ENCODE measurements at regions not wholly inside any gene's neighbourhood (a gene's known extent, or its start where the extent isn't known, plus 50 kb on each side); places are given as distances from the start of the nearest gene placed in this dataset.
"Not testable (repeated sequence)": the region's sequence is repeated elsewhere in the genome, so short reads cannot be mapped to it uniquely, and the experiment has no call there.

DNA sequence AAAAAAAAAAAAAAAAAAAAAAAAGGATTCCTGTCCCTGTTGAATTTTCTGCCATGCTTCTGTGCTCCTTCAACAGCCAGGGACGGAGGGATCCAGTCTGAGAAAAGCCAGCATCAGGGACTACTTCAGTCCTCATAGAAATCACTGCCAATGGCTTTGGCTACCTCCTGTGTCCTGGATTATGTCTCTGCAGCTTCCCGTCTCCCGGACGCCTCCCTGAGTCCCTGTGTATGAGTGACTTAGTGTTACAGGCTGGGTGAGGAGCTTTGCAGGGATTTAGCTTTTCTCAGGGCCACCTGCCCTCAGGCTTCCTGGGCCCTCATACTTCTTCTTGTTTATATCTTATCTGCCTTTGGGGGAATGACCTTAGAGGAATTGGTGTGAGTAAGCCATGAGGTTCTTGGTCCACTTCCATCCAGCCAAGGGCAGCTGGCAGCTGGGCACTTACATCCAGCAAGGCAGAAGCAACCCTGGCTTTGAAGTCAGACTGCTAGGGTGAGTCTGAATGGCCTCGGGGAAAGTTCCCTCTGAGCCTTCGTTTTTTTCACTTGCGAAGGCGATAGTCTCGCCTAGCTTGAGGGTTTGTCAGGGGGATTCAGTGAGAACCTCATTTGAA lies 83.6 kb upstream of the CRYM start:
- not testable (repeated sequence) for H3K4me3 ChIP-seq (ENCODE audit: low read depth, low read length); H3K36me3 ChIP-seq (ENCODE audit: insufficient read depth, low read length); H3K79me2 ChIP-seq (ENCODE audit: control insufficient read depth, insufficient read depth, low read length, unreplicated experiment); H2AFZ ChIP-seq (ENCODE audit: low read length, unreplicated experiment); H3K27me3 ChIP-seq (ENCODE audit: insufficient read depth, low read length); H3K27ac ChIP-seq (ENCODE audit: low read depth, low read length)
- H3K4me1 ChIP-seq (ENCODE audit: control insufficient read depth, insufficient read depth, low read length, unreplicated experiment) = peaks cover 11% of the 10 kb centered on the region

DNA sequence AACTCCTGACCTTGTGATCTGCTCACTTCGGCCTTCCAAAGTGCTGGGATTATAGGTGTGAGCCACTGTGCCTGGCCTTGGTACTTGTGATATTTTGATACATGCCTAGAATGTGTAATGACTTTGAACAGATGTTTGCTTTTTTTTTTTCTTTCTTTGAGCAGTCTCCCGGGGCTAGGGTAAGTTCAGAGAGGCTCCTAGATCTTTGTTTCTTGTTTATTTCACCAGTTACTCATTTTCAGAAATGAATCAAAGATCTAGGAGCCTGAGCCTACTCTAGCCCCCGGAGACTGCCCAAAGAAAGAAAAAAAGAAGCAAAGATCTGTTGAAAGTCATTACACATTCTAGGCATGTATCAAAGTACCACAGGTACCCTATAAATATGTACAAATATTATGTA lies 83.0 kb upstream of the CRYM start:
- not testable (repeated sequence) for H3K27ac ChIP-seq (ENCODE audit: low read depth, low read length); H3K4me3 ChIP-seq (ENCODE audit: low read depth, low read length); H3K79me2 ChIP-seq (ENCODE audit: control insufficient read depth, insufficient read depth, low read length, unreplicated experiment); H3K27me3 ChIP-seq (ENCODE audit: insufficient read depth, low read length); H3K36me3 ChIP-seq (ENCODE audit: insufficient read depth, low read length); H2AFZ ChIP-seq (ENCODE audit: low read length, unreplicated experiment)
- H3K4me1 ChIP-seq (ENCODE audit: control insufficient read depth, insufficient read depth, low read length, unreplicated experiment) = peaks cover 11% of the 10 kb centered on the region

DNA sequence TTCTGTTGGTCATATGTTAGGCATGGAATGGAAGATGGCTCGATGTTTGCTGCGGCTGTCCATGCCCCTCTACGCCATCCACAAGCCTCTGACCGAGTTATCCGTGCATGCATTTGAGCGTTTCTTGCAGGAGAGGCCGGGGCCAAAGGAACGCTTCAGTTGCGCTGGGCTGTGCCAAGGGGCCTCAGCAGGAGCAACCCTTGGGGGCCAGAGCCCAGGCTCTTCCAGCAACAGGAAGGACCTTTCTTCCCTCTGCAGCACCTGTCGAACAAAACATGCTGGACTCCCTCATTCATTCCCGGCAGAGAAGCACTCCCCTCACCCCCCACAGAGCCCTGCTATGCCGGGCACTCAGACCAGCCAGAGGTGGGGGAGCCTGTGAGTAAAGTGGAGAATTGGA lies 81.4 kb upstream of the CRYM start:
- H3K36me3 ChIP-seq (ENCODE audit: insufficient read depth, low read length); H3K27me3 ChIP-seq (ENCODE audit: insufficient read depth, low read length); H3K27ac ChIP-seq (ENCODE audit: low read depth, low read length); H3K4me3 ChIP-seq (ENCODE audit: low read depth, low read length); H3K79me2 ChIP-seq (ENCODE audit: control insufficient read depth, insufficient read depth, low read length, unreplicated experiment); H2AFZ ChIP-seq (ENCODE audit: low read length, unreplicated experiment): not testable (repeated sequence)
- H3K4me1 ChIP-seq (ENCODE audit: control insufficient read depth, insufficient read depth, low read length, unreplicated experiment) = peaks cover 11% of the 10 kb centered on the region

DNA sequence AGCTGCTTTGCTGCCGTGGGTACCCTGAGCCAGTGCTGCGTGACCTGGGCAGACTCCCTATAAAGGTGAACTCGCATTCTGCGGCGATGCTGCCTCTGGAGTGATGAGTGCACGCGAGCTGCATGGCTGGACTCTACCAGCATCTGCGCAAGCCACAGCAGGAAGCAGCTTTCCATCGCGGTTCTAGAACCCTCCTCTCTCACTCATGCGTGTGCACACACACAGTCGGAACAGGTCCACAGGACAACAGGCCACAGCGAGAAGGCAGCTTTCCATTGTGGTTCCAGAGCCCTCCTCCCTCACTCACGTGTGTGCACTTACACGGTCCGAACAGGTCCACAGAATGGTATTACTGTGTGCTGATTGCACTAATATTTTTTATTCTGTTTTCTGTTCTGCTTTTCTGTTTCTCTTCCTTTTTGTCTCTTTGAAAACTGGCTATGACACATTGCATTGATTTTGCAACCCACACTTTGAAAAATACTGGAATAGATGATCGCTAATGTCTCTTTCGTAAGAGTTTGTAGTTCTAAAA lies 80.2 kb upstream of the CRYM start:
- not testable (repeated sequence) for H3K36me3 ChIP-seq (ENCODE audit: insufficient read depth, low read length); H3K27me3 ChIP-seq (ENCODE audit: insufficient read depth, low read length); H3K79me2 ChIP-seq (ENCODE audit: control insufficient read depth, insufficient read depth, low read length, unreplicated experiment); H3K4me1 ChIP-seq (ENCODE audit: control insufficient read depth, insufficient read depth, low read length, unreplicated experiment); H3K27ac ChIP-seq (ENCODE audit: low read depth, low read length); H2AFZ ChIP-seq (ENCODE audit: low read length, unreplicated experiment); H3K4me3 ChIP-seq (ENCODE audit: low read depth, low read length)

DNA sequence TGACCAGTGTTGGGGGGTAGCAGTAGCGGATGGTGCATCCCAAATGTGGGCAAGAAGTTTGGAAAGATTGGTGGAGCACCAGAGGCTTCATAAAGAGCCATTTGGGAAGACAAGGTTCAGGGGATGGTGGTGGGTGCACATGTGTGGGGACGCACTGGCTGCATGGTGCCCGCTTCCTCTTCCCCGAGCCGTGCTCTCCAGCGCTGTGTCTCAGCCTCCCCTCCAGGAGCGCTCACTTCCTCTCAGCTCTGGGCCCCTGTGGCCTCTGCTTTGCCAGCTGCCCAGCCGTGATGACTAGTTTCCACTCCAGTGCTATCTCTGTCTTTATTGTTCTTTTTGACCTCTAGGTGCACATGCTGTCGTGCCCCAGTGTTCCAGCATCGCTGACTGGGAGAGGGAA lies 78.2 kb upstream of the CRYM start:
- H3K4me1 ChIP-seq (ENCODE audit: control insufficient read depth, insufficient read depth, low read length, unreplicated experiment); H3K4me3 ChIP-seq (ENCODE audit: low read depth, low read length); H3K79me2 ChIP-seq (ENCODE audit: control insufficient read depth, insufficient read depth, low read length, unreplicated experiment); H2AFZ ChIP-seq (ENCODE audit: low read length, unreplicated experiment); H3K36me3 ChIP-seq (ENCODE audit: insufficient read depth, low read length); H3K27ac ChIP-seq (ENCODE audit: low read depth, low read length); H3K27me3 ChIP-seq (ENCODE audit: insufficient read depth, low read length): not testable (repeated sequence)

DNA sequence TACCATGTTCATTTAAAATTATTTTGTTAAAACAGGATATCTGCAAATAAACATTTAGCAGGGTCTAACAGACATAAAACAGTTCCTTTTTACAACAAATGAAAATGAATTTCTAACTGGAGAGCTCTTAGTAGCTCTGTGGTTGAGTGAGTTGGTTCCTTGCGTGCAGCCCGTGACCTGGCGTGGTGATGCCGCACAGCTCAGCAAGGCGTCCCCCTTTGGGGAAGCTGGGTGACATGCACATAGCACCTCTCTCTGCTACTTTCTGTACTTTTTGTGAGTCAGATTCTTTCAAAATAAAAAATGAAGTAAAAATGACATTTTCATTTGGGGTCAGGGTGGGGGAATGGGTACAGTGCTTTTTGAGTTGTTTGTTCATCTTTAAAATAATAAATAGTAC lies 73.3 kb upstream of the CRYM start:
- not testable (repeated sequence) for H3K27me3 ChIP-seq (ENCODE audit: insufficient read depth, low read length); H3K36me3 ChIP-seq (ENCODE audit: insufficient read depth, low read length); H3K4me3 ChIP-seq (ENCODE audit: low read depth, low read length); H2AFZ ChIP-seq (ENCODE audit: low read length, unreplicated experiment); H3K27ac ChIP-seq (ENCODE audit: low read depth, low read length); H3K4me1 ChIP-seq (ENCODE audit: control insufficient read depth, insufficient read depth, low read length, unreplicated experiment); H3K79me2 ChIP-seq (ENCODE audit: control insufficient read depth, insufficient read depth, low read length, unreplicated experiment)

DNA sequence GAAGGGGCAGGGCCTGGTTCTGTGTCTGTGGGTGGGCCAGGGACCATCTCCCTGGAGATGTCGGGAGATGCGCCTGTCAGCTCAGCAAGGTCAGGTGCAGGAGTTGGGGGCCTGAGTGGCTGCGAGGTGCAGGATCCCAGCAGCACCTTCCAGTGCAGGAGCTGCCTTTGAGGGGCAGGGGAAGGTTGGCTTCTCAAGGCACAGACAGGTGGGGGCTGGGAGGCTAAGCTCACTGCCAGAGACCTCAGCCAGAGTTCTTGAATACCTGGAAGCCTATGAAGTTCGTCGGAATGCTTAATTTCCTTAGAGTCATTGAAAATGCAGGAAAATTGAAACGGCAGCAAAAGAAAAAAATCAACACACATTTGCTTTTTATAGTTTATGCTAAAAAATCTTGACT lies 72.8 kb upstream of the CRYM start:
- not testable (repeated sequence) for H3K4me3 ChIP-seq (ENCODE audit: low read depth, low read length); H3K4me1 ChIP-seq (ENCODE audit: control insufficient read depth, insufficient read depth, low read length, unreplicated experiment); H3K79me2 ChIP-seq (ENCODE audit: control insufficient read depth, insufficient read depth, low read length, unreplicated experiment); H2AFZ ChIP-seq (ENCODE audit: low read length, unreplicated experiment); H3K27ac ChIP-seq (ENCODE audit: low read depth, low read length); H3K27me3 ChIP-seq (ENCODE audit: insufficient read depth, low read length); H3K36me3 ChIP-seq (ENCODE audit: insufficient read depth, low read length)

DNA sequence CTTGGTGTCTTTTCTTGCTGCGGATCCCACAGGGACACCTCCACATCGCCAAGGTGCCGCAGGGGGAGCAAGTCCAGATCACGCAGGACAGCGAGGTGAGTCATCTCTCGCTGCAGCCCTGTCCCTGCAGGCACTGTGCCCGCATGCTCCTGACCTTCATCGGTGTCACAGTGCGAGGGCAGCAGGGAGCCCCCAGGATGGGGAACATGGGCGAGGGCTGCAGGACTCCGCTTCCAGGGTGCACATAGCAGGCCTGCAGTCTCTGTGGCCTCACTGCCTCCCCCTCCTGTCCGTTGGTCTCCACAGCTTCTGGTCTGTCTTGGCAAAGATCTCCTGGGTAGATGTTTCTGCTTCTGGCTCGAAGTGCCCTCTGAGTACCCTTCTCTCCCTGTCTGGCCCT lies 71.2 kb upstream of the CRYM start:
- H3K36me3 ChIP-seq (ENCODE audit: insufficient read depth, low read length); H3K27me3 ChIP-seq (ENCODE audit: insufficient read depth, low read length); H3K79me2 ChIP-seq (ENCODE audit: control insufficient read depth, insufficient read depth, low read length, unreplicated experiment); H3K27ac ChIP-seq (ENCODE audit: low read depth, low read length); H3K4me3 ChIP-seq (ENCODE audit: low read depth, low read length); H3K4me1 ChIP-seq (ENCODE audit: control insufficient read depth, insufficient read depth, low read length, unreplicated experiment); H2AFZ ChIP-seq (ENCODE audit: low read length, unreplicated experiment): not testable (repeated sequence)

DNA sequence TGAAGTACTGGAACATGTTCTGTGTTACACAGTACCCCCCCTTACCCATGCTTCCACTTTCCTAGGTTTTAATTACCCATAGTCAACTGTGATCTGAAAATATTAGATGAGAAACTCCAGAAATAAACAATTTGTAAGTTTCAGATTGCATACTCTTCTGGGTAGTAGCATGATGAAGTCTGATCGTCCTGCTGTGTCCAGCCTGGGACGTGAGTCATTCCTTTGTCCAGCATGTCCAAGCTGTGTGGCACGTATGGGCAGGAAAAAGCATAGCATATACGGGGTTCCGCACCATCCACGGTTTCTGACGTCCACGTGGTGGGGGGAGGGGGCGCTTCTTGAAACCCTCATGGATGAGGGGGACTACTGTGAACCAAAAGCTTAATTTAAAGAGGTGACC lies 70.7 kb upstream of the CRYM start:
- not testable (repeated sequence) for H3K27me3 ChIP-seq (ENCODE audit: insufficient read depth, low read length); H2AFZ ChIP-seq (ENCODE audit: low read length, unreplicated experiment); H3K36me3 ChIP-seq (ENCODE audit: insufficient read depth, low read length); H3K27ac ChIP-seq (ENCODE audit: low read depth, low read length); H3K79me2 ChIP-seq (ENCODE audit: control insufficient read depth, insufficient read depth, low read length, unreplicated experiment); H3K4me1 ChIP-seq (ENCODE audit: control insufficient read depth, insufficient read depth, low read length, unreplicated experiment); H3K4me3 ChIP-seq (ENCODE audit: low read depth, low read length)

DNA sequence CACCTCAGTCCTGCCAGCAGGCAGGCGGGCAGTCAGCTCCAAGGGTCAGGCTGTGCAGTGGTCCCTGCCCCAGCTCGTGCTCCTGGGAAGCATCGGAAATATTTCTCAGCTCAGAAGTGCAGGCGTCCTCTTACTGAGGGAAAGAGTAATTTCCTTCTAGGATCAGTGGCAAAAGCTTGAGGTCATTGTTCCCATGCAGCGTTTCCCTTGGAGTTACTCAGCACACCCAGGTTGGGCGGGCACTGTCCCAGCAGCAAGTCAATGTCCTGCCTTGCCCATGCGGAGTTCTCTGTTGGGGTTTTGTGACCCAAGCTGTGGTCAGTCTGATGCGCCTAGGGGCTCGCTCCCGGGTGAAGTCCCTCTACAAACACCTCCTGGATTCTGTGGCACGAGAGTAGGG lies 69.4 kb upstream of the CRYM start:
- not testable (repeated sequence) for H3K4me3 ChIP-seq (ENCODE audit: low read depth, low read length)

DNA sequence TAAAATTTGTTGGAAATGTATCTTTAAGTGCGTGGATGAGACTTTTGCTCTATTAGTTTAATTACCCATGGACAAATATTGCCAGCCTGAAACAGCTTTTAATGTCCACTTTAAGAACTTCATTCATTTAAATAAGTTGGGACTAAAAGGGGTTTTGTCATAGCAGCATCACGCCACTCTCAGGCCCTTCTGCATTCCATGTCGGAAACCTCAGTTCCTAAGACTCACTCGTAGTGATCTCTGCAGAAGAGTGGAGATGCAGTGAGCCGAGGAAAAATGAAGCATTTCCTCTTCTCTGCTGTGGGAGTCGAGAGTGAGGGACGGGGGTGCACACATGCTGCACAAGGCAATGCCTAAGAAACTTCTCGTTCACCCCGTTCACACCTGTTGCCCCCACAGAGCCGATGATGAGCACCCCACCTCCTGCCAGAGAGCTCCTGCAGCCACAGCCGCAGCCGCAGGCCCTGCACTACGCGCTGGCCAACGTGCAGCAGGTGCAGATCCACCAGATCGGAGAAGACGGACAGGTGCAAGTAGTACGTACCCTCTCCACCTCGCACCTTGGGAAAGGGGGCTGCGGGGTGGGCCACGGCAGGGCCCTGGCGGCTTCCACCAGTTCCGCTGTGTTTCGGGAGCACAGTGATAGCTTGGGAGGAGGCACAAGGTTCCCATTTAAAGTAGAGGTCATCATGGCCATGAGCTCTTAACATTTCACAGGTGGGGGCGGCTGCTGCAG lies 68.8 kb upstream of the CRYM start:
- not testable (repeated sequence) for H3K79me2 ChIP-seq (ENCODE audit: control insufficient read depth, insufficient read depth, low read length, unreplicated experiment); H3K36me3 ChIP-seq (ENCODE audit: insufficient read depth, low read length); H3K27ac ChIP-seq (ENCODE audit: low read depth, low read length); H2AFZ ChIP-seq (ENCODE audit: low read length, unreplicated experiment); H3K4me1 ChIP-seq (ENCODE audit: control insufficient read depth, insufficient read depth, low read length, unreplicated experiment); H3K4me3 ChIP-seq (ENCODE audit: low read depth, low read length); H3K27me3 ChIP-seq (ENCODE audit: insufficient read depth, low read length)

More for the DNA sequence above, 69.4 kb upstream of the CRYM start:
- H3K27ac ChIP-seq (ENCODE audit: low read depth, low read length); H3K4me1 ChIP-seq (ENCODE audit: control insufficient read depth, insufficient read depth, low read length, unreplicated experiment); H3K79me2 ChIP-seq (ENCODE audit: control insufficient read depth, insufficient read depth, low read length, unreplicated experiment); H3K36me3 ChIP-seq (ENCODE audit: insufficient read depth, low read length); H3K27me3 ChIP-seq (ENCODE audit: insufficient read depth, low read length); H2AFZ ChIP-seq (ENCODE audit: low read length, unreplicated experiment): not testable (repeated sequence)

Measured in ACC112 (cell line).